Natural killer cell (primary cell): ENCODE measurements at regions not wholly inside any gene's neighbourhood (a gene's known extent, or its start where the extent isn't known, plus 50 kb on each side); places are given as distances from the start of the nearest gene placed in this dataset.
"Not testable (repeated sequence)": the region's sequence is repeated elsewhere in the genome, so short reads cannot be mapped to it uniquely, and the experiment has no call there.

Experiments
- ATAC-seq, 3 donors: fragments of 150-1000 bp in 2 of 3; fragments of 200-7000 bp in 1 of 3; cut with Tn5 transposase; 1 replicate in 1 of 3; 2 replicates in 2 of 3; pipeline ENCODE4 v1.10.0; 2021; ENCODE audit warnings: mild to moderate bottlenecking in 2 of 3, moderate library complexity in 2 of 3
- DNase-seq, 2 donors: peaks; one replicate each; pipeline versions ENCODE4 v3.0.0 to v3.0.0-alpha.2; 2013 to 2021; ENCODE audit warnings: mixed read lengths in 1 of 2
- H3K27ac ChIP-seq: one replicate; pipeline ENCODE4 v1.5.1; 2013; ENCODE audit warnings: mild to moderate bottlenecking, low read length
- H3K27me3 ChIP-seq: one replicate; pipeline ENCODE4 v1.6.1; 2013; ENCODE audit warnings: low read length; ENCODE audit not compliant: control insufficient read depth, insufficient read depth
- H3K36me3 ChIP-seq: one replicate; pipeline ENCODE4 v1.6.1; 2013; ENCODE audit warnings: low read length; ENCODE audit not compliant: control insufficient read depth, insufficient read depth
- H3K4me1 ChIP-seq: one replicate; pipeline ENCODE4 v1.6.1; 2013; ENCODE audit warnings: low read length; ENCODE audit not compliant: control insufficient read depth, insufficient read depth
- H3K4me3 ChIP-seq: one replicate; pipeline ENCODE4 v1.5.1; 2013; ENCODE audit warnings: low read length
- H3K9me3 ChIP-seq: one replicate; pipeline ENCODE4 v1.6.1; 2013; ENCODE audit warnings: low read length; ENCODE audit not compliant: control insufficient read depth, insufficient read depth
- H3K27ac Mint-ChIP-seq, 2 donors: one replicate each; pipeline ENCODE4 v1.8.0; 2022; ENCODE audit warnings: mild to moderate bottlenecking in 2 of 2, mixed read lengths in 2 of 2, moderate library complexity in 1 of 2
- H3K27me3 Mint-ChIP-seq, 2 donors: one replicate each; pipeline ENCODE4 v1.8.0; 2022; ENCODE audit warnings: low read depth in 2 of 2, mixed read lengths in 2 of 2
- H3K36me3 Mint-ChIP-seq: one replicate; pipeline ENCODE4 v1.8.0; 2022; ENCODE audit warnings: mixed read lengths
- H3K4me1 Mint-ChIP-seq, 2 donors: one replicate each; pipeline ENCODE4 v1.8.0; 2022; ENCODE audit warnings: mixed read lengths in 2 of 2
- H3K4me3 Mint-ChIP-seq: one replicate; pipeline ENCODE4 v1.8.0; 2022; ENCODE audit warnings: mild to moderate bottlenecking, moderate library complexity, mixed read lengths
- H3K9me3 Mint-ChIP-seq, 2 donors: one replicate each; pipeline ENCODE4 v1.8.0; 2022; ENCODE audit warnings: mixed read lengths in 2 of 2
- CTCF ChIP-seq: fragments of 200-600 bp; IDR thresholded peaks from one replicate; pipeline ENCODE4 v1.8.0; 2022; ENCODE audit warnings: antibody characterized with exemption
- WGBS: methylation state at CpG from one replicate; pipeline ENCODE4 v1.1.7; 2013; ENCODE audit warnings: missing lambda C conversion rate; ENCODE audit not compliant: insufficient coverage; 5-methylcytosine and 5-hydroxymethylcytosine counted together
- intact Hi-C: fragments of 100-400 bp; cut with micrococcal nuclease; formaldehyde crosslinking; loops from one replicate; pipeline ENCODE4 v1.14.2; 2022

DNA sequence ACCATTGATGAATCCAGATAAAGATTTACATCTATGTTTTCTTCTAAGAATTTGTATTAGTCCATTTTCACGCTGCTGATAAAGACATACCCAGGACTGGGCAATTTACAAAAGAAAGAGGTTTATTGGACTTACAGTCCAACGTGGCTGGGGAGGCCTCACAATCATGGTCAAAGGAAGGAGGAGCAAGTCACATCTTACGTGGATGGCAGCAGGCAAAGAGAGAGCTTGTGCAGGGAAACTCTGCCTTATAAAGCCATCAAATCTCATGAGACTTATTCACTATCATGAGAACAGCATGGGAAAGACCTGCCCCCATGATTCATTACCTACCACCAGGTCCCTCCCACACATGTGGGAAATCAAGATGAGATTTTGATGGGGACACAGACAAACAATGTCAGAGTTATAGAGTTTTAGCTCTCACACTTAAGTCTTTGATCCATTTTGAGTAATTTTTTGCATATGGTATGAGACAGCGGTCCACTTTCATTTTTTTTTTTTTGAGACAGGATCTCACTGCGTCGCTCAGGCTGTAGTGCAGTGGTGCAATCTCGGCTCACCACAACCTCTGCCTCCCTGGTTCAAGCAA lies 53.5 kb upstream of the JADE2 start:
- H3K36me3 ChIP-seq, H3K4me3 Mint-ChIP-seq, H3K36me3 Mint-ChIP-seq, H3K4me1 ChIP-seq, H3K27ac ChIP-seq, H3K9me3 Mint-ChIP-seq, intact Hi-C loops, H3K4me1 Mint-ChIP-seq, DNase-seq, H3K4me3 ChIP-seq, H3K27me3 Mint-ChIP-seq, H3K27ac Mint-ChIP-seq, H3K9me3 ChIP-seq, ATAC-seq, H3K27me3 ChIP-seq: not testable (repeated sequence)
- WGBS: 95% methylated on average over 7 of the region's 7 CpGs

GRCh38 chr5:134468921-134469400 lies 56.5 kb upstream of the JADE2 start:
- no peaks in the 10 kb centered on the region for H3K36me3 ChIP-seq
- H3K4me1 ChIP-seq: peaks cover 22% of the 10 kb centered on the region
- 76% methylated on average over 3 of the region's 3 CpGs for WGBS
- no peak overlapping the region for H3K27ac Mint-ChIP-seq
- H3K27me3 Mint-ChIP-seq: no peaks in the 10 kb centered on the region
- no peak for ATAC-seq
- no peaks in the 10 kb centered on the region for H3K27me3 ChIP-seq
- H3K36me3 Mint-ChIP-seq: no peaks in the 10 kb centered on the region
- no peak overlapping the region for H3K27ac ChIP-seq
- DNase-seq: no peak
- H3K4me1 Mint-ChIP-seq: peaks cover 5 to 13% of the 10 kb centered on the region in 2 donors
- H3K9me3 ChIP-seq: no peaks in the 10 kb centered on the region
- no peak overlapping the region for H3K4me3 ChIP-seq
- no peaks in the 10 kb centered on the region for H3K9me3 Mint-ChIP-seq
- no peak overlapping the region for H3K4me3 Mint-ChIP-seq
- intact Hi-C loops: no loop called here
- TF ChIP-seq CTCF: no peak

- H3K4me1 ChIP-seq: peaks cover 22% of the 10 kb centered on the region
- H3K4me3 ChIP-seq: no peak overlapping the region
- no peaks in the 10 kb centered on the region for H3K27me3 ChIP-seq
- no peaks in the 10 kb centered on the region for H3K9me3 ChIP-seq
- intact Hi-C loops: no loop called here
- no peak for TF ChIP-seq CTCF
- Mint-ChIP-seq H3K4me3 (peak overlapping the region; percentile 63), H3K9me3 (no peaks in the 10 kb centered on the region), H3K27me3 (no peaks in the 10 kb centered on the region), H3K36me3 (no peaks in the 10 kb centered on the region), H3K4me1 (peaks cover 5 to 13% of the 10 kb centered on the region in 2 donors), H3K27ac (peak overlapping the region; percentile 45 to 77)
- DNase-seq (no peak), ATAC-seq (no peak)
- no peak overlapping the region for H3K27ac ChIP-seq
- 96% methylated on average over 6 of the region's 6 CpGs for WGBS
- no peaks in the 10 kb centered on the region for H3K36me3 ChIP-seq
Measured at GRCh38 chr5:134467231-134467630, 55.5 kb upstream of the CDKN2AIPNL start.

DNA sequence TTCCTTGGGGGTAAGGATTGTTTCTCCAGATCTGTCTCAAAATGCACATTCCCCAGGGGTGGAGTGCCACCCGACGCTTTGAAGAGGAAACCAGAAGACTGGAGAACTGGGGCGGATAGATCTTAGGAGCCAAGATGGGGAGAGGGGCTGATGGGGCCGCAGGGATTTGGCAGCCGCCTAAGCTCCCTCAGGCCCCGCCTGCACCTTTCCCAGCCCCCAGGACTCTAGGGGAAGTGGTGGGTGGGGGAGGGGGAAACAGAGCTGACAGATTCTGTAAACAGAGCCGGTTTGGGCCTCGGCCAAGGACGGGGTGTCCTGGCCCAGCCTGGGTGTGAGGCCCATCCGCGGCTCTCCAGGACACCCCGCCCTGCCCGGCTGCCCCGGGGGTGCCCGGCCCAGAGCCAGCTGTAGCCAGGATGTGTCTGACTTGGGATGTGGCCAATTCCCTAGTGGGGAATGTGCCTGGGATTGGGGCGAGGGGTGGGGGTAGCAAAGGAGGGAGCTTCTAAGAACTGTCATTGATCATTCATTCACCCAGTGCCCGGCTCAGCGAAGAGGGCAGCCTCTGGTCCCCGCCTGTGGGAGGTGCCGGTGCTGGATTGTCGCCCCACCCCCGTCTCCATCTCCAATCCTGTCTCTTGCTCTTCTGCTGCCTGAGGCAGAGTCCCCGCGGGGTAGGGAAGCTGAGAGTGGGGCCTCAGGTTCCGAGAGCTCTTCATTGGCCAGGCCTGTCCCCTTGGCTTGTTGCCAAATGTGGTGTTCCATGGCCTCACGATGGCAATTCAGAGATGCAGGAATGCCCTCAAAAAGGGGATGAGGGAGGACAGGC lies 54.8 kb upstream of the CDKN2AIPNL start:
- peak overlapping the region; percentile 79 for H3K4me3 Mint-ChIP-seq
- H3K4me1 Mint-ChIP-seq: peaks cover 5 to 13% of the 10 kb centered on the region in 2 donors
- intact Hi-C loops: no loop called here
- TF ChIP-seq CTCF: no peak
- no peaks in the 10 kb centered on the region for H3K27me3 ChIP-seq
- no peaks in the 10 kb centered on the region for H3K36me3 Mint-ChIP-seq
- H3K9me3 Mint-ChIP-seq: no peaks in the 10 kb centered on the region
- H3K27ac Mint-ChIP-seq: peak overlapping the region; percentile 45 to 77
- ATAC-seq (peak; percentile 51 to 61 (median 60)), DNase-seq (peak; percentile 25 to 60)
- peak overlapping the region; percentile 8 for H3K27ac ChIP-seq
- peaks cover 22% of the 10 kb centered on the region for H3K4me1 ChIP-seq
- H3K9me3 ChIP-seq: no peaks in the 10 kb centered on the region
- no peaks in the 10 kb centered on the region for H3K36me3 ChIP-seq
- WGBS: 19% methylated on average over 26 of the region's 26 CpGs
- H3K4me3 ChIP-seq: peak overlapping the region; percentile 43
- H3K27me3 Mint-ChIP-seq: no peaks in the 10 kb centered on the region
